ENCODE measurements at regions not wholly inside any gene's neighbourhood (a gene's known extent, or its start where the extent isn't known, plus 50 kb on each side); places are given as distances from the start of the nearest gene placed in this dataset.

DNA sequence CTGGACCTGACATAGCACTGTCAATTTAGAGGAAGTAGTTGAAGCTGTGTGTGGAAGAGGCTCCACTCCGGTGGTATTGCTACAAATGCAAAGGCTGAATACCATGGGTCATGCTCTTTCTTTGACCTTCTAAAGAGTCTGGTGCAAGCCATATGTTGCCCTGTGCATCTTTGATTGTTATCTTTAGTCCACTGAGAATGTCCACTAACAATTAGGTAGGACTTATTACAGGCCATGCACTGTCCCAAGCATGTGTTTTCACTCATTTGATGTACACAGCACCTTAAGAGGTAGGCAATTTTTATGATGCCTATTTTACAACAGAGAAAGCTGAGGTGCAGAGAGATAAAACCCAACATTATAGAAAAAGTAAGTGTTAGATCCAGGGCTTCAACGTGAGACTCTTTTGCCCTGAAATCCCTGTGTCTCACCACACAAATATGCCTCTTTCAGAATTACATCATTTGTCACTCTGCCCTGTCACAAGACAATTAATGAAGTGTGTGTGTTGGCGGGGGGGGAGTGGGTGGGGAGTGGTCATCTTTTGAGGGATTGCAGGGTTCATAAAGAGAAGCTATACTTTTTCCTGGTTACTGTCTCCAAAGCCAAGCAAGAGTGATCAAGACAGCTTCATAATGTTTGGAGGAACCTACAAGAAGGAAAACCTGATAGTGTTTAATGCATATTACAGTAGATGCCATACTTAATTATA lies 637.6 kb upstream of the IGFBP3 start:
- H3K4me1 ChIP-seq (ENCODE audit: control insufficient read depth, insufficient read depth, low read depth, low read length): peaks cover 6% of the 10 kb centered on the region
- no peak overlapping the region for H4K91ac ChIP-seq (ENCODE audit: low read length)

GRCh38 chr7:46557781-46558180 lies 636.7 kb upstream of the IGFBP3 start:
- Histone ChIP-seq H3K27me3 (ENCODE audit: control insufficient read depth in 1 of 2, insufficient read depth in 1 of 2, low read length in 2 of 2) (no peaks in the 10 kb centered on the region), H3K18ac (ENCODE audit: low read depth in 1 of 2, low read length in 2 of 2) (peak overlapping the region in 1 of 2 experiments; percentile 57), H3K4me3 (ENCODE audit: insufficient read depth in 1 of 2, low read depth in 1 of 2, low read length in 2 of 2) (no peak overlapping the region), H2AFZ (ENCODE audit: low read depth, low read length) (no peak overlapping the region), H3K4me1 (ENCODE audit: control insufficient read depth, insufficient read depth, low read depth, low read length) (peaks cover 6% of the 10 kb centered on the region), H3K9ac (ENCODE audit: low read length) (no peak overlapping the region), H3K4me2 (ENCODE audit: low read length, poor library complexity, severe bottlenecking) (no peak overlapping the region), H2AK5ac (ENCODE audit: low read length, severe bottlenecking) (no peak overlapping the region), H3K9me3 (ENCODE audit: control insufficient read depth, low read length) (no peaks in the 10 kb centered on the region), H4K8ac (ENCODE audit: low read length) (no peak overlapping the region), H3K4ac (ENCODE audit: low read depth in 1 of 2, low read length in 2 of 2) (no peak overlapping the region), H2BK15ac (ENCODE audit: low read depth, poor library complexity, severe bottlenecking) (no peak overlapping the region), H3K79me1 (replicated peaks; ENCODE audit: low read length, poor library complexity, severe bottlenecking) (no peaks in the 10 kb centered on the region), H2BK12ac (ENCODE audit: low read length in 2 of 2) (peak overlapping the region in 1 of 2 experiments; percentile 19), H3K27ac (ENCODE audit: low read length, poor library complexity, severe bottlenecking) (peak overlapping the region; percentile 47), H3K23ac (ENCODE audit: low read length in 2 of 2) (no peak overlapping the region), H2BK120ac (ENCODE audit: low read depth, low read length) (no peak overlapping the region), H2BK5ac (ENCODE audit: low read depth, low read length, poor library complexity, severe bottlenecking) (no peak overlapping the region), H3K14ac (ENCODE audit: low read length in 2 of 2) (no peak overlapping the region), H3K36me3 (ENCODE audit: control insufficient read depth in 1 of 2, insufficient read depth in 2 of 2, low read depth in 1 of 2, low read length in 2 of 2) (no peaks in the 10 kb centered on the region), H4K91ac (ENCODE audit: low read length) (no peak overlapping the region)
- 80% methylated on average over 2 of the region's 3 CpGs for WGBS
- DNase-seq: no peak

More for the DNA sequence above, 637.6 kb upstream of the IGFBP3 start:
- no peak overlapping the region for H3K4me3 ChIP-seq (ENCODE audit: insufficient read depth in 1 of 2, low read depth in 1 of 2, low read length in 2 of 2)
- H3K4ac ChIP-seq (ENCODE audit: low read depth in 1 of 2, low read length in 2 of 2): no peak overlapping the region
- H2BK15ac ChIP-seq (ENCODE audit: low read depth, poor library complexity, severe bottlenecking): no peak overlapping the region
- DNase-seq: peak; percentile 63
- peak overlapping the region; percentile 43 for H2AK5ac ChIP-seq (ENCODE audit: low read length, severe bottlenecking)
- 15% methylated on average over 2 of the region's 3 CpGs for WGBS
- no peak overlapping the region for H2AFZ ChIP-seq (ENCODE audit: low read depth, low read length)
- H3K79me1 ChIP-seq (replicated peaks; ENCODE audit: low read length, poor library complexity, severe bottlenecking): no peaks in the 10 kb centered on the region
- no peak overlapping the region for H3K14ac ChIP-seq (ENCODE audit: low read length in 2 of 2)
- peak overlapping the region in 1 of 2 experiments; percentile 77 for H3K18ac ChIP-seq (ENCODE audit: low read depth in 1 of 2, low read length in 2 of 2)
- no peak overlapping the region for H3K4me2 ChIP-seq (ENCODE audit: low read length, poor library complexity, severe bottlenecking)
- no peak overlapping the region for H4K8ac ChIP-seq (ENCODE audit: low read length)
- H3K36me3 ChIP-seq (ENCODE audit: control insufficient read depth in 1 of 2, insufficient read depth in 2 of 2, low read depth in 1 of 2, low read length in 2 of 2): no peaks in the 10 kb centered on the region
- H2BK120ac ChIP-seq (ENCODE audit: low read depth, low read length): no peak overlapping the region
- H3K23ac ChIP-seq (ENCODE audit: low read length in 2 of 2): no peak overlapping the region
- no peak overlapping the region for H3K27ac ChIP-seq (ENCODE audit: low read length, poor library complexity, severe bottlenecking)
- peak overlapping the region; percentile 3 to 86 for H2BK12ac ChIP-seq (ENCODE audit: low read length in 2 of 2)
- H3K9me3 ChIP-seq (ENCODE audit: control insufficient read depth, low read length): no peaks in the 10 kb centered on the region
- H2BK5ac ChIP-seq (ENCODE audit: low read depth, low read length, poor library complexity, severe bottlenecking): no peak overlapping the region
- H3K27me3 ChIP-seq (ENCODE audit: control insufficient read depth in 1 of 2, insufficient read depth in 1 of 2, low read length in 2 of 2): no peaks in the 10 kb centered on the region
- no peak overlapping the region for H3K9ac ChIP-seq (ENCODE audit: low read length)

GRCh38 chr7:46557295-46557711 lies 636.2 kb upstream of the IGFBP3 start:
- no peak overlapping the region for H4K8ac ChIP-seq (ENCODE audit: low read length)
- H3K4me3 ChIP-seq (ENCODE audit: insufficient read depth in 1 of 2, low read depth in 1 of 2, low read length in 2 of 2): no peak overlapping the region
- H4K91ac ChIP-seq (ENCODE audit: low read length): peak overlapping the region; percentile 72
- peak overlapping the region; percentile 47 for H3K27ac ChIP-seq (ENCODE audit: low read length, poor library complexity, severe bottlenecking)
- H3K4me2 ChIP-seq (ENCODE audit: low read length, poor library complexity, severe bottlenecking): no peak overlapping the region
- peak overlapping the region; percentile 82 for H2AFZ ChIP-seq (ENCODE audit: low read depth, low read length)
- H2BK15ac ChIP-seq (ENCODE audit: low read depth, poor library complexity, severe bottlenecking): peak overlapping the region; percentile 80
- no peak overlapping the region for H3K14ac ChIP-seq (ENCODE audit: low read length in 2 of 2)
- no peak overlapping the region for H2BK120ac ChIP-seq (ENCODE audit: low read depth, low read length)
- no peaks in the 10 kb centered on the region for H3K27me3 ChIP-seq (ENCODE audit: control insufficient read depth in 1 of 2, insufficient read depth in 1 of 2, low read length in 2 of 2)
- peak overlapping the region in 1 of 2 experiments; percentile 84 for H3K18ac ChIP-seq (ENCODE audit: low read depth in 1 of 2, low read length in 2 of 2)
- H3K9me3 ChIP-seq (ENCODE audit: control insufficient read depth, low read length): no peaks in the 10 kb centered on the region
- H3K9ac ChIP-seq (ENCODE audit: low read length): no peak overlapping the region
- no peak overlapping the region for H2AK5ac ChIP-seq (ENCODE audit: low read length, severe bottlenecking)
- H3K79me1 ChIP-seq (replicated peaks; ENCODE audit: low read length, poor library complexity, severe bottlenecking): no peaks in the 10 kb centered on the region
- DNase-seq: peak; percentile 38
- no peak overlapping the region for H2BK5ac ChIP-seq (ENCODE audit: low read depth, low read length, poor library complexity, severe bottlenecking)
- H3K36me3 ChIP-seq (ENCODE audit: control insufficient read depth in 1 of 2, insufficient read depth in 2 of 2, low read depth in 1 of 2, low read length in 2 of 2): no peaks in the 10 kb centered on the region
- H3K4me1 ChIP-seq (ENCODE audit: control insufficient read depth, insufficient read depth, low read depth, low read length): peaks cover 6% of the 10 kb centered on the region
- WGBS: 50% methylated on average over 4 of the region's 5 CpGs
- H3K23ac ChIP-seq (ENCODE audit: low read length in 2 of 2): no peak overlapping the region
- peak overlapping the region in 1 of 2 experiments; percentile 11 for H3K4ac ChIP-seq (ENCODE audit: low read depth in 1 of 2, low read length in 2 of 2)
- H2BK12ac ChIP-seq (ENCODE audit: low read length in 2 of 2): peak overlapping the region in 1 of 2 experiments; percentile 29

- Histone ChIP-seq H3K27ac (ENCODE audit: low read length, poor library complexity, severe bottlenecking) (no peak overlapping the region), H3K4me3 (ENCODE audit: insufficient read depth in 1 of 2, low read depth in 1 of 2, low read length in 2 of 2) (no peak overlapping the region), H3K79me1 (replicated peaks; ENCODE audit: low read length, poor library complexity, severe bottlenecking) (no peaks in the 10 kb centered on the region), H2AFZ (ENCODE audit: low read depth, low read length) (no peak overlapping the region), H2AK5ac (ENCODE audit: low read length, severe bottlenecking) (no peak overlapping the region), H4K8ac (ENCODE audit: low read length) (no peak overlapping the region), H3K23ac (ENCODE audit: low read length in 2 of 2) (no peak overlapping the region), H3K4me1 (ENCODE audit: control insufficient read depth, insufficient read depth, low read depth, low read length) (peaks cover 6% of the 10 kb centered on the region), H3K4me2 (ENCODE audit: low read length, poor library complexity, severe bottlenecking) (no peak overlapping the region), H2BK5ac (ENCODE audit: low read depth, low read length, poor library complexity, severe bottlenecking) (no peak overlapping the region), H3K27me3 (ENCODE audit: control insufficient read depth in 1 of 2, insufficient read depth in 1 of 2, low read length in 2 of 2) (no peaks in the 10 kb centered on the region), H3K4ac (ENCODE audit: low read depth in 1 of 2, low read length in 2 of 2) (no peak overlapping the region), H3K9me3 (ENCODE audit: control insufficient read depth, low read length) (no peaks in the 10 kb centered on the region), H3K18ac (ENCODE audit: low read depth in 1 of 2, low read length in 2 of 2) (no peak overlapping the region), H2BK12ac (ENCODE audit: low read length in 2 of 2) (peak overlapping the region in 1 of 2 experiments; percentile 4), H2BK120ac (ENCODE audit: low read depth, low read length) (no peak overlapping the region), H3K9ac (ENCODE audit: low read length) (no peak overlapping the region), H2BK15ac (ENCODE audit: low read depth, poor library complexity, severe bottlenecking) (no peak overlapping the region), H3K36me3 (ENCODE audit: control insufficient read depth in 1 of 2, insufficient read depth in 2 of 2, low read depth in 1 of 2, low read length in 2 of 2) (no peaks in the 10 kb centered on the region), H4K91ac (ENCODE audit: low read length) (peak overlapping the region; percentile 14), H3K14ac (ENCODE audit: low read length in 2 of 2) (no peak overlapping the region)
- WGBS: 25% methylated on average over 1 of the region's 3 CpGs
- DNase-seq: peak; percentile 59
Measured at GRCh38 chr7:46554688-46555422, 633.8 kb upstream of the IGFBP3 start.

All from mesenchymal stem cell (in vitro differentiated cells and primary cell).